Heart left ventricle (tissue), 13 donors: ENCODE measurements at regions not wholly inside any gene's neighbourhood (a gene's known extent, or its start where the extent isn't known, plus 50 kb on each side); places are given as distances from the start of the nearest gene placed in this dataset.

Experiments
- POLR2A ChIP-seq, 2 donors: fragments of 450-650 bp; IDR thresholded peaks; one replicate each; pipeline ENCODE4 v1.6.1; 2017; ENCODE audit warnings: antibody characterized with exemption in 2 of 2, mild to moderate bottlenecking in 2 of 2, moderate library complexity in 2 of 2
- TF ChIP-seq, protein P1 (sequence below), 12 donors: fragments of 200-600 bp; sonication (generic) in 4 of 12; IDR thresholded peaks; one replicate each; pipeline versions ENCODE4 v1.5.0 to v1.8.0; 2018 to 2022; ENCODE audit warnings: antibody characterized with exemption in 12 of 12, mild to moderate bottlenecking in 5 of 12
- donor health status: ischemic (EF 13 %, LVEDD 7.1; RV severe dilation, severe dysfunction).
- donor health status: DM: no; HTN: yes; CAD: no.
- donor health status: DM: no; HTN: no; CAD: no.
- donor health status: ischemic (EF 25% LVEDD 6.9; RV normal size, moderate dysfunction).
- donor health status: ischemic (EF 25% LVEDD 5.7; RV mildly dilated, moderate dysfunction).
- donor health status: ischemic (EF 35%, LVEDD 5.7; RV mildly dilated, moderate dysfunction).
- donor health status: nonischemic (EF 11% LVEDD 7.7; RV severe dilation, severe dysfunction).
- donor health status: DM: yes; HTN: yes; CAD: no.
- donor health status: PGD.
- donor health status: ischemic (EF 29% LVEDD 5.4; RV normal size, mild dysfunction).
- donor health status: nonischemic (EF 23%, LVEDD 6.1; RV moderate dilation, normal function).

DNA sequence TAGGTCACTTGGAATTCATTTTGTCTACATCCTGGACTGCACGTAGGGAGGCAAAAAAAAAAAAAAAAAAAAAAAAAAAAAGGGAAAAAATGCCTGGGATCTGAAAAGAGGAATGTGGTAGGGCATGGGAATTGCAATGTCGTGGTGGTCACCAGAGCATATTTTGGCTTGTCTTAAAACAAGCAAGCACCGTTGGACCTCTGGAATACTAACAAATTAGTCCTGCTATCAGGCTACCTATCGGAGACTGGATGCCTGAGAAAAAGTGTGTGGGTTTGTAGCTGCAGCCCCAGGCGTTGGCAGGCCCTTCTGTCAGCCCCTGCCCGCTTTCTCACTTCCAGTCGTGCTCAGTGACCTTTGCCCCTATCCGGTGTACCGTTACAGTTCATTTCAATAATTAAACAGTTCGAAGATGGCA is 588.5 kb upstream of the ZEB2 start:
- TF ChIP-seq, protein P1, sequence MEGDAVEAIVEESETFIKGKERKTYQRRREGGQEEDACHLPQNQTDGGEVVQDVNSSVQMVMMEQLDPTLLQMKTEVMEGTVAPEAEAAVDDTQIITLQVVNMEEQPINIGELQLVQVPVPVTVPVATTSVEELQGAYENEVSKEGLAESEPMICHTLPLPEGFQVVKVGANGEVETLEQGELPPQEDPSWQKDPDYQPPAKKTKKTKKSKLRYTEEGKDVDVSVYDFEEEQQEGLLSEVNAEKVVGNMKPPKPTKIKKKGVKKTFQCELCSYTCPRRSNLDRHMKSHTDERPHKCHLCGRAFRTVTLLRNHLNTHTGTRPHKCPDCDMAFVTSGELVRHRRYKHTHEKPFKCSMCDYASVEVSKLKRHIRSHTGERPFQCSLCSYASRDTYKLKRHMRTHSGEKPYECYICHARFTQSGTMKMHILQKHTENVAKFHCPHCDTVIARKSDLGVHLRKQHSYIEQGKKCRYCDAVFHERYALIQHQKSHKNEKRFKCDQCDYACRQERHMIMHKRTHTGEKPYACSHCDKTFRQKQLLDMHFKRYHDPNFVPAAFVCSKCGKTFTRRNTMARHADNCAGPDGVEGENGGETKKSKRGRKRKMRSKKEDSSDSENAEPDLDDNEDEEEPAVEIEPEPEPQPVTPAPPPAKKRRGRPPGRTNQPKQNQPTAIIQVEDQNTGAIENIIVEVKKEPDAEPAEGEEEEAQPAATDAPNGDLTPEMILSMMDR (IDR thresholded peaks at IDR 0.05): no peak
- TF ChIP-seq POLR2A (IDR thresholded peaks at IDR 0.05): no peak
